GM21825 (cell line): ENCODE measurements at regions not wholly inside any gene's neighbourhood (a gene's known extent, or its start where the extent isn't known, plus 50 kb on each side); places are given as distances from the start of the nearest gene placed in this dataset.
A peak's percentile ranks its signal among the peaks of the same experiment; 100 is the strongest.
"Not testable (repeated sequence)": the region's sequence is repeated elsewhere in the genome, so short reads cannot be mapped to it uniquely, and the experiment has no call there.

Experiments
- ATAC-seq: cut with Tn5 transposase; IDR thresholded peaks from one replicate; pipeline ENCODE4 v1.9.1; 2021; ENCODE audit warnings: mild to moderate bottlenecking, moderate library complexity; ENCODE audit not compliant: unreplicated experiment

DNA sequence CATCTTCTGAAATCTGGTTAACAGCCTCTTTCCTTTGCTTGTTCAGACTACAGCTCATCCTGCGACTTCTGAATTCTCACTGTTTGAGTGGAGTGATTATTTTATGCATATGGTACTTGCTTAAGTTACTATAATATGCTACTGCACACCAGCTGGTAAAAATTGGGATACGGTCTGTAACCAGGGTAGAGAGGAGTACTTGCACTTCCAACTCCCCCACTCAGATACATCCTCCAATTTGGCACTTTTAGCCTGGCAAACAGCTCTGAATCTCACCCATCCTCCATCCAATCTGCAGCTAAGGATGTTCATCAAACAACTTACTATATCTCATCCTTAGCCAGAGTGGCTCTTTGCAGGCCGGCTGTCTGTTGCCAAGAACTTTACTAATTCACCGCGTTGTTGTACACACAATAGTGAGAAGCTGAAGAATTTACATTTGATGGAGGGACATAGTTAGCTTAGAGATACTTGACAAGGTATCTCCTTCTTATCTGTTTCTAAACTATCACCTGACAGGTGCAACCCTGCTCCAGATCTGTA, 1323.6 kb upstream of the ALCAM start:
- not testable (repeated sequence) for ATAC-seq

DNA sequence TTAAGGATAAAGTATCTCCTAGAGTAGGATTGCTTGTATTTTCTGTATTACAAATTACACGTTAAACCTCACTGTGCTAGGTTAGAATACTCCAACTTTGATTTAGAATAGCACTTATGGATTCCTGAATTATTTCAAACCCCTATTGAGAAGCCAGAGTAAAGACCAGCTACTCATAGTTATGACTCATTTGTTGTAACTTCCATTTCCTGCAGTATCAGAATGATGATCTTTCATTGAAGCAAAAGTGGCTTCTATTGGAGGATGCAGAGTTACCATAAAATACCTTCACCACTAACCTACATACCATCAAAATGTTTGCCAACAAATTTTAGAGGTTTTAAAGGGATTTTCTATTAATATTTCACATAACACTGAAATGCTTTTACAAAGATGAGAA, 1322.7 kb upstream of the ALCAM start:
- no peak for ATAC-seq

DNA sequence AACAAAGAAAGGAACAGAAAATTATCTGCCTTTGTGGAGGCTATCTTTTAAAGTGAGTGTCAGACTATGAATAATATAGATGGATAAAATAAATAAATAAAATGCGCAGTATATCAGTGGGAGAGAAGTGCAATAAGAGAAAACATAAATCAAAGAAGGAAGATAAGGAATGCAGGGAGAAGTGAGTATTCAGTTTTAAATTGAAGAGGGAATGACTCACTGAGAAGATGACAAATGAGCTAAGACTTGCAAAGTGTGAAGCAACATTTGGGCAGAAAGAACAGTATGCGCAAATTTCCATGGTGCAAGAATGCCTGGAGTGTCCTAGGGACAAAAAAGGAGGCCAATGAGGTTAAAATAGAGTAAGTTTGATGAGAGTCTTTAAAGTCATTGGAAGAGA, 1300.1 kb upstream of the ALCAM start:
- ATAC-seq, result no peak

DNA sequence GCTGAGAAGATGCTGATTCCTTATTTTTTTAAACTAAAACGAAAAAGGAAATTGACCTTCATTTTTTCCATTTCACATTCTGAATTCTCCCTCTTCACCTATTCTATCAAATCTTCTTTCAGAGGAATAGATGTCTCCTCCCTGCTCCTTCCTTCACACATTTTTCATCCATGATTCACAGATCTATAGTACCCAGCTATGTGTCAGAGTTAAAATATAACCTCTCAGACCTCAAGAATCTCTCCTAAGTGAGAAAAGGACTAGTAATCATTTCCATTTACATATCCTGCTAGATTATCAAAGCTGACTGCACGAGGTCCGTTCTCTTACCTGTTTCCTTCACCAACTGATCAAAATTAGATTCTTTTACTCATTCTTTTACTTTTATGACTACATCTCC, 1297.6 kb upstream of the ALCAM start:
- ATAC-seq, result no peak

DNA sequence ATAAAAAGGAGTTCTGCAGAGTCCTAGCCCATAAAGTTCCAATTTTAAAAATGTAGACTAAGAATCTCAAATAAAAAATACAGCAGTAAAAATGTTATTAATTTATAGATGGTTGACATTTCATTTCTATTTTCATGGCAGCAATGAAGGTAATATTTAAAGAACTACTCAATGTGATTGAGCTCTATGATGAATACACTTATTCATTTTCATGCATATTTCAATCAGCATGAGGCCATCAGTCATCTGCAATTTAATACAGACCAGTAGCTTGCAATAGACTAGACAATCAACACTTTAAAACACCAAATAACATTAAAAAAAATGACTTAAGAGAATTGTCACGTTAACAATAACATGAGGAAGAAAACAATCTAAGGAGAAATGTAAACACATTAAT, 1295.8 kb upstream of the ALCAM start:
- no peak for ATAC-seq

DNA sequence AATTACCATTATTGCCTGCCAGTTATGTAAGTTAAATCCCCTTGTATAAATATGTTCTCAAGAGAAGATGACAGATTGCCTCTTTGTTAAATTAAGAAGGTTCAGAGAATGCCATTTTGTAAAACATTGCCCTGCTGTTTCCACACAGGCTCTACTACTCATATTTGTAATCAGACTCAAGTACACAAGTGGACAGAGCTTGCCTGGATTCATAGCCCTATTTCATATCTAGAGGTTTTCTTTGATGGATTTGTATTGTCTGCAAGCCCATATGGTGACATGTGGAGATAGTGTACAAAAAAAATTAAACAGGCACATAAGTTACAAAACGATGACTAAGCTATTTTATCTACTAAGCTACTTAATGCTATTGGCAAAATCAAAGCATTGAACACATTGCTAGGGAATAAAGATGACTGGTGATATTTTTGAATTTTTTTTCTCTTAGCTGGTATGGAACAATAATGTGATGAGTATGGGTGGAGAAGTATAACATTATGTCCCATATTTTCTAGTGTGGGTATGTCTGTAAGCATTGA, 1286.6 kb upstream of the ALCAM start:
- no peak for ATAC-seq

DNA sequence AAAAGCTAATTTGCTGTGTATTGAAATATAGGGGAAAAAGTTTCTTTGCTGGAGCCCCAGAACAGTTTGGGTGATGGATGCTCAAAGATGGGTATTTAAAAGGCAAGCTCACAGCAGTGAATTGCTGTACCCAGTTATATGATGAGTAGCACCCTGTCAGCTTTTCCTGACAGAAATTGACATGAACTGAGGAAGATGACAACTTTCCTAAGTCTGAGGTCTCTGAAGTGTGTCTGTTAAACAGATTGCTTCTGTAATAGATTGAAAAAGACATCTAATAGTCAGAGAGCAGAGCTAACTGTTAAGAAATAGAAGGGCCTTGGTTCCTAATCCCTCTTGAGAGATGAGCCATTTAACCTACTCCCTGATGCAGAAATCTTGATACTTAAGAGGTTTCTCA, 1278.0 kb upstream of the ALCAM start:
- ATAC-seq, result no peak

DNA sequence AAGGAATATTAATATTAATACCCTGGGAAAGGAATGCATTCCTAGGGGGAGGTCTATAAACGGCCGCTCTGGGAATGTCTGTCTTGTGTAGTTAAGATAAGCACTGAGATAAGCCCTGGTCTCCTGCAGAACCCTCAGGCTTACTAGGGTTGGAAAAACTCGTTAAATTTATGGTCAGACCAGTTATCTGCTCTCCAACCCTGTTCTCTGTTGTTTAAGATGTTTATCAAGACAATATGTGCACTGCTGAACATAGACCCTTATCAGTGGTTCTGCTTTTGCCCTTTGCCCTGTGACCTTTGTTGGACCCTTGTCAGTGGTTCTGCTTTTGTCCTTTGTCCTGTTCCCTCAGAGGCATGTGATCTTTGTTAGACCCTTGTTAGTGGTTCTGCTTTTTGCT, 1276.7 kb upstream of the ALCAM start:
- ATAC-seq, result not testable (repeated sequence)

DNA sequence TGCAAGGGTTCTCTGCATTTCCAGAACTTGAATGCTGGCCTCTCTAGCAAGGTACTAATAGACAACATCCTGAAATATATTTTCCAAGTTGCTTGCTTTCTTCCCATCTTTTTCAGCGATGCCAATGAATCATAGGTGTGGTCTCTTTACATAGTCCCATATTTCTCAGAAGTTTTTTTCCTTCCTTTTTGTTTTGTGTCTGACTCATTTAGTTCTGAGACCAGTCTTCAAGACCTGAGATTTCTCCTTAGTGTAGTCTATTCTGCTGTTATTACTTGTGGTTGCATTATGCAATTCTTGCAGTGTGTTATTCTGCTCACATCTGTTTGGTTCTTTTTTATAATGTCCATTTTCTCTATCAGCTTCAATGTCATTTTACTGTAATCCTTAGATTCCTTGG, 1265.0 kb upstream of the ALCAM start:
- no peak for ATAC-seq

DNA sequence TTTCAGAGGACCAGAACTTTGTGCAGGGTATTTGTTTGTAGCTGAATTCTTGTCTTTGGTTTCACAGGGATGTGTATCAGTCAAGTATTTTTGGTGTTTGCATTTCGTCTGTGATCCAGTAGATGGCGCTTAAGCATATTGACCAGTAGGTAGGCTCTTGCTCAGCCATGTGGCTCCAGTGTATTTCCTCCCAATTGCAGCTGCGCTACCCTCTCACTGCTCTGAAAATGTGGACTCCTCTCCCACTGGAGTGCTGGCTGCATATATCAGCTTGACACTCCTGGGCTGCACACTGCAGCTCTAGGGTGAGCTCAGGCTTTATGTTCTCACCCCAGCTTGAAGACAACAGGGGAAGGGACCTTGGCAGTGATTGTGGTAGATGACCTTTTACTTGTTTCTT, 1264.3 kb upstream of the ALCAM start:
- ATAC-seq, result peak; percentile 90

DNA sequence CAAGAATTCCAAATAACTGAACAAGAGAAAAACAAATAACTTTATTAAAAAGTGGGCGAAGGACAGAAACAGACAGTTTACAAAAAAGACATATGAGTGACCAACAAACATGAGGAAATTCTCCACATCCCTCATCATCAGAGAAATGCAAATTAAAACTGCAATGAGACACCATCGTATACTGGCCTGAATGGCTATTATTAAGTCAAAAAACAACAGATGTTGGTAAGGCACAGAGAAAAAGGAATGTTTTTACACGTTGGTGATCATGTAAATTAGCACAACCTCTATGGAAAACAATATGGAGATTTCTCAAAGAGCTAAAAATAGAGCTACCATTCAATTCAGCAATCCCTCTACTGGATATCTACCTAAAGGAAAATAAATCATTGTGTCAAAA, 1260.4 kb upstream of the ALCAM start:
- ATAC-seq, result no peak

DNA sequence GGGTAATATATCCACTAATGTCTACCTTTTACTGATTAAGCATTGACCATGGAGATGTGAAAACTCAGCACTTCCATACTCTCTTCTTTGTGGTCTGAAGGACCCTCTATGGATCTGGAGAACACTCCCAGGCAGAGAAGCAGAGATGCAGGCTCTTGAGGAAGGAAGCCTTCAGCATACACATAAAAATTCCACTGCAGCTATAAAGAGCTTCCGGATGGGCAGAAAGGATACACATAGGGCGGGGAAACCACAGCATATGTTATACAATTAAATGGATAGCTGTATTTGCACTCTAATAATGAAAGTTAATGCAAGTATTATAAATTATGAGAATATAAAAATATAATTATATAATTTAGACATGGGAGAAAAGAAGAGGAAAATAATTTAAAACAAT, 1258.2 kb upstream of the ALCAM start:
- no peak for ATAC-seq

DNA sequence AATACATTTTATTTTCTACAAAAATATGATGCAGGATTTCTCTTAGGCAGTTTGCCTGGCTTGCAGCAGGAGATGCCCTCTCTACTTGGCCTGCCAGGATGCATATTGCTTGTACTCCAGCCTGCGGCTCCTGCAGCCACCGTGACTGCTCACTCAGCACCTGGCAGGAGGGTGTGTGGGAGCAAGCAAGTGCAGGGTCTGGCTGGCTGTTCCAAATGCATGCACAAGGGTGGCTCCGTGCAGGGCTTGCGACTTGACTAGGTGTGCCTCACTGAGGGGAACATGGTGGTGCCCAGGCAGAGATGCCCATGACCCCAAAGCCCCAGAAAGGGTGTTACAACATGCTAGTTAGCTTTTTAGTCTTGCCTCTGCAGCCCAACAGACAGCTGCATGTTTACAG, 1240.2 kb upstream of the ALCAM start:
- ATAC-seq, result no peak

DNA sequence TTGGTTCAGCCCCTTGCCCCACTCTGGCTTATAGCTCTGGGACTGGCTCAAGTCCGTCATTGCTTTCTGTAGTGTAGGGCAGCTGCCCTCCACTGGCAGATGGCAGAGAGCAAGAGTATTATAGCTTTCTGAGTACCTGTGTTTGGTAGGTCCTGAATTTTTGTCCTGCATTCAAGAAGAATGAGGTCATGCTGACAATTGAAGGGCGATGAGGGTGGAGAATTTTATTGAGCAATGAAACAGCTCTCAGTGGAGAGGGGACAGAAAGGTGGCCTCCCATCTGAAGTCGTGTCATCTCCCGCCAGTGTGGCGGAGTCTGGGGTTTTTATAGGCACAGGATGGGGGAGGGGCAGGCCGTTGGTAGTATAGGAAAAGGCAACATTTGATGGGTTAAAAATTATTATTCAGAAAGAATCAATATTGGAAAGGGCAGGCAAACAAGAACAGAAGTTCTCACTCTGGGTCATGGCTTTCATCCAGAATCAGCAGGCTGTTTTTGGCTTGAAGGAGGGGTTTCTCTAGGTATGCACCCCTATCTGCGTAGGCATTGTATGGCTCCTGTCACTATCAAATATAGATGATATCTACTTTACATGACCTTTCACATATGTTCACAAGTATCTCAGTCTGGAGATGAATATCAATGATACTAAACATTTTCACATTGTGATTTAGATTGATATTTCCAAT, 1239.7 kb upstream of the ALCAM start:
- no peak for ATAC-seq

DNA sequence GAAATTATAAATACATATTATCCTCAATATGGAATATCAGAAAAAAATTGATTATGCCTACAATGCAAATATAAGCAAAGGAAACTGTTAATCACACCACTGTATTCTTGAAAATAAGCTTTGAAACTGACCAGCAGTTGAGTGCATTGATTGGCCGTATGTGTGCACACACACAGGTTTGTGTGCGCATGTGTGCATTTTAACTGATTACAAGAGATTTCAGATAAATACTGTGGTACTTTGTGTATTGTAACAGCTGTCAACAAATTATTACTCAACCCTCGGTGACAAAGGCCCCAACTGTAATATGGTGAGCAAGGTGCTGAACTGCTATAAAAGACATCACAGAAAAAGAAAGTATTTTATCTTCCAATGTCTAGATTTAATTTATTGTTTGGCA, 1238.9 kb upstream of the ALCAM start:
- no peak for ATAC-seq

DNA sequence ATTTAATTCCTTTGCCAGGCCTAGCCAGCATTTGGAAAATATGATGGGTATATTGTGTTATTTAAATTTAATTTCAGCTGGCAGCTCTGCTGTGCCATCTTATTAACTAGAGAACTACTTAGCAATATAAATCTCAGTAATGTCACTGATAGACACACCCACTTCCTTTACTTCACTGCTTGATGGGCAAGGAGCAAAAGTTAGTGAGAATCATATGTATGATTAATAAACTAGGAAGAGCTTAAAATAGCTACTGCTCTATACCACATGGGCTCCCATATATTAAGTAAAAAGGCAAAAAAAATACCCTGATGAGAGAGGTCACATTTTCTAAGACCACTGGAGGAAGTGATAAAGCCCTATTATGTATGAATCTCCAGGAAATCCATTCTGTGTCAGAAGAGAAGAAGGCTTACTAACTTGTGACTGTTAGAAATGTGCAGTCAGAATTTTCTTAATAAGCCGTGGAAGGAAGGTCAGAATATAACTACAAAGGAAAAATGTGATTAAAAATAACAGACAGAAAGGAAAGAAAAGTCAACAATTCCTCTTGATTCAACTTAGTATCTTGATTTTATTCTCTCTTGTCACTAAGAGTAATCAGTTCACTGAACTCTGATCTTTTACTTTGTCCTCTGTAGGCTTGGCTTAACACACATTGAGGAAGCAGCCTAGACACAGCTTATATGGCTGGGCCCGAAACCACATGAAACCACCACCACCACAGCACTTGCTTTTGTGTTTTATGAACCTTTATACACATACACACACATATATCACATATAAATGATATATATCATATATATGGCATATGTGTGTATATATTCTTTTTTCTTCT, 1233.9 kb upstream of the ALCAM start:
- ATAC-seq, result no peak

DNA sequence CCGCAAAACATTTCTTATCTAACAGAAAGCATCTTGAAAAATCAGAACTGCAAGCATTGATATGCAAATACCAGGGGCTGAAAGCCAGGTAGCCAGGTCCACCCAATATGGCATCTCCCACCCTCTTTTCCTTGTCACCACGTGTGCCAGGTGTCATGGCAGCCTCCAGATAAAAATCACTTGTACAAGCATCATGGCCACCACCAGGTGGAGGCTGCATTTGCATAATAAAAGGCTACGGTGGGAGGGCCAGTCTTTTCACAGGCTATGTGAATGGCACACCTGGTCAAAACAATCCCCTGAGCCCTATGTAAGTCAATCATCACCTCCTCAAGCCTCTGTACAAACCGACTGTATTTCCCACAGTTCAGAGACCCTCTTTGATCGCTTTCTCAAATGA, 1233.1 kb upstream of the ALCAM start:
- ATAC-seq, result no peak

DNA sequence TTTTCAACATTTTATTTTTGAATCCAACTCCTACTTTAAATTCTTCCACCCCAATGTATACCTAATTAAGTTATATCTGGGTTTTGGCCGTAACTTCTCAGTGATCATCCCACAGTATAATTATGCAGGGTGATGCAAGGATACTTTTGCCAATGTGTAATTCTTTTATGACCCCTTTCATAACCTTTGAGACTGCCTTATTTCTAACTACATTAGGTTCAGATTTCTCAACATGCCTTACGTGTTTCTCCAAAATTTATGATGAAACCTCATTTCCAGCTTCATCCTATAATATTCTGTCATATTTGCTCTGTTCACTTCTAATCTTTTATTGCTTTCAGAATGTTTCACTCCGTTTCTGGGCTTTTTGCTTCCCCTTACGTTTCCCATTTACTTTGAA, 1229.6 kb upstream of the ALCAM start:
- ATAC-seq, result no peak

DNA sequence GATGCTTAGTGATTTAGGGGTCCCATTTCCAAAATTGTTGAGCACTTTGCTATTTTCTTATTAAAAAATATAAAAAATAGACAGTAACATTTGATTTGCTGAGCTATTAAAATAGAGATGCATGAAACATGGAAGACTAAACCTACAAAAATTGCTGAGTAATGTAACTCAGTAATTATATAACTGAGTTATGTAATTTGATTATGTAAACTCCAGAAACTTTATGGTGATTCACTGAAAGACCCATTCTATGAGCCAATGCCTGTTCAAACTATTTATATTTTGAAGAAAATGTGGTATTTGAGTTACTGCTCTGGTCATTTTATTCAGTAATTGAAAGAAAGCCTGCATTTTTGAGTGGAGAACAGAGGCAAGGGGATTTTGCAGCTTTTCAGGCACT, 1221.5 kb upstream of the ALCAM start:
- no peak for ATAC-seq

DNA sequence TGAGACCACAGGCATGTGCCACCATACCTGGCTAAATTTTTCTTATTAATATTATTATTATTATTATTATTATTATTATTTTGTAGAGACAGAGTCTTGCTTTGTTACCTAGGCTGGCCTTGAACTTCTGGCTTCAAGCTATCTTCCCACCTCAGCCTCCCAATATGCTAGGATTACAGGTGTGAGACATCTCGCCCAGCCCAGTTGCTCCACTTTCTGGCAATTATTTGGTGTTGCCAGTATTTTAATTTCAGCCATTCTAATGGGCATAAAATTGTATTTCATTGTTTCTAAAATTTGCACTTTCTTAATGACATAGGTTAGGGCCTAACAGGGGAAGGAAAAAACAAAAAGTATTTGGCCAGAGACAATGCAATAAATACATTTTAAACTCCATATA, 1217.6 kb upstream of the ALCAM start:
- no peak for ATAC-seq

DNA sequence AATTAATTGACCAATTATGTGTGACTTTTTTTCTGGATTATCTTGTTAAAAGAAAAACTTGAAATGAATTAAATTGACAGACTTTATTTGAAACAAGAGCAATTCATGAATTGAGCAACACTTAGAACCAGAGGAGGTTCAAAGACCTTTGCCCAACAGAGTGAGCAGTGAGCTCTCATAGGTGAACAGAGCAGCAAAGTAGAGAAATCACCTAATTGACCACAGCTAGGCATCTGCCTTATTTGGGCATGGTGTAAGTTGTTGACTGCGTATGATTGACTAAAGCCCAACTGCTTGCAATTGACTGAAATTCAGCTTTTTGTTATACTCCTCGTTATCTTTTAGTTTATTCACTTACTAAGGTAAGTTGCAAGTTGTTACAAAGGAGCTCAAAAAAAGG, 1216.0 kb upstream of the ALCAM start:
- no peak for ATAC-seq

DNA sequence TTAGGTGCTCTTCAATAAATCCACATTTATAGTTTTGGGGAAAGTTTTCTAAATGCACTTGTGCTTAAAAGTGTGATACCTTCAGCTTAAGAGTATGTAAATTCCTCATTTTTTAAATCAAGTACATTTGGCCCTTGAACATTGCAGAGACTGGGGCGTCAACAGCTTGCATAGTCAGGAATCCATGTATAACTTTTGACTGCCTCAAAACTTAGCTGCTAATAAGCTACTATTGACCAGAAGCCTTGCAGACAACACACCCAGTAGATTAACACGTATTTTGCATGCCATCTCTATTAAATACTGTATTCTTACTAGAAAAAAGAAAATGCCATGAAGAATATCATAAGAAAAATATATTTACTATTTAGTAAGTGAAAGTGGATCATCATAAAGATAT, 1211.8 kb upstream of the ALCAM start:
- no peak for ATAC-seq
